H9 (cell line): ENCODE measurements at regions not wholly inside any gene's neighbourhood (a gene's known extent, or its start where the extent isn't known, plus 50 kb on each side); places are given as distances from the start of the nearest gene placed in this dataset.

ENCODE experiments used
- DNase-seq: peaks from one replicate; pipeline ENCODE4 v3.0.0-alpha.2; 2017
- H2AFZ ChIP-seq: one replicate; pipeline ENCODE4 v1.6.1; 2013; ENCODE audit warnings: mild to moderate bottlenecking, low read length, control low read depth, moderate library complexity
- H2AK5ac ChIP-seq: 2 replicates; pipeline ENCODE4 v1.6.1; 2013; ENCODE audit warnings: low read length, control low read depth, mixed read lengths; ENCODE audit not compliant: insufficient read length
- H2BK120ac ChIP-seq: one replicate; pipeline ENCODE4 v1.6.1; 2013; ENCODE audit warnings: low read depth, mild to moderate bottlenecking, low read length, control low read depth, inconsistent platforms; ENCODE audit not compliant: poor library complexity, severe bottlenecking
- H2BK12ac ChIP-seq: 2 replicates; pipeline ENCODE4 v1.6.1; 2013; ENCODE audit warnings: low read length, control low read depth, mixed read lengths, low read depth; ENCODE audit not compliant: insufficient read length
- H2BK15ac ChIP-seq: 2 replicates; pipeline ENCODE4 v1.6.1; 2013; ENCODE audit warnings: low read depth, low read length, control low read depth
- H2BK20ac ChIP-seq: one replicate; pipeline ENCODE4 v1.6.1; 2013; ENCODE audit warnings: low read depth, mild to moderate bottlenecking, low read length, control low read depth, inconsistent platforms; ENCODE audit not compliant: poor library complexity, severe bottlenecking
- H2BK5ac ChIP-seq: 2 replicates; pipeline ENCODE4 v1.6.1; 2013; ENCODE audit warnings: low read length, control low read depth, mixed read lengths; ENCODE audit not compliant: insufficient read length
- H3K14ac ChIP-seq: 2 replicates; pipeline ENCODE4 v1.6.1; 2013; ENCODE audit warnings: low read length, control low read depth; ENCODE audit not compliant: insufficient read depth
- H3K18ac ChIP-seq: 2 replicates; pipeline ENCODE4 v1.6.1; 2013; ENCODE audit warnings: low read depth, mild to moderate bottlenecking, mixed read lengths, low read length, control low read depth; ENCODE audit not compliant: insufficient read length
- H3K23ac ChIP-seq: 2 replicates; pipeline ENCODE4 v1.6.1; 2013; ENCODE audit warnings: low read length, control low read depth, mixed read lengths, low read depth; ENCODE audit not compliant: insufficient read length
- H3K23me2 ChIP-seq: 2 replicates; pipeline ENCODE4 v1.6.1; 2013; ENCODE audit warnings: low read depth, mild to moderate bottlenecking, mixed read lengths, low read length, control low read depth; ENCODE audit not compliant: insufficient read length, poor library complexity, severe bottlenecking
- H3K27ac ChIP-seq: 2 replicates; pipeline ENCODE4 v1.5.1; 2013; ENCODE audit warnings: low read length, control low read depth, mixed read lengths, low read depth; ENCODE audit not compliant: insufficient read length
- H3K27me3 ChIP-seq: 2 replicates; pipeline ENCODE4 v1.6.1; 2013; ENCODE audit warnings: low read length, control low read depth, inconsistent platforms; ENCODE audit not compliant: insufficient read depth
- H3K4ac ChIP-seq: 2 replicates; pipeline ENCODE4 v1.6.1; 2013; ENCODE audit warnings: low read depth, mild to moderate bottlenecking, control low read depth, inconsistent platforms, low read length, moderate library complexity
- H3K4me1 ChIP-seq: 2 replicates; pipeline ENCODE4 v1.6.1; 2013; ENCODE audit warnings: low read length, control low read depth, inconsistent platforms; ENCODE audit not compliant: insufficient read depth
- H3K4me2 ChIP-seq: 2 replicates; pipeline ENCODE4 v1.6.1; 2013; ENCODE audit warnings: low read length, control low read depth, mixed read lengths; ENCODE audit not compliant: insufficient read length, insufficient read depth
- H3K56ac ChIP-seq: 2 replicates; pipeline ENCODE4 v1.6.1; 2013; ENCODE audit warnings: low read depth, mild to moderate bottlenecking, mixed read lengths, low read length, control low read depth; ENCODE audit not compliant: insufficient read length
- H3K79me1 ChIP-seq: 2 replicates; pipeline ENCODE4 v1.6.1; 2013; ENCODE audit warnings: low read depth, mild to moderate bottlenecking, moderate library complexity, low read length, control low read depth, inconsistent platforms; ENCODE audit not compliant: insufficient read depth, poor library complexity, severe bottlenecking
- H3K79me2 ChIP-seq: 2 replicates; pipeline ENCODE4 v1.6.1; 2013; ENCODE audit warnings: low read length, control low read depth, inconsistent platforms; ENCODE audit not compliant: insufficient read depth
- H3K9ac ChIP-seq: 2 replicates; pipeline ENCODE4 v1.6.1; 2013; ENCODE audit warnings: low read length, control low read depth, mixed read lengths; ENCODE audit not compliant: insufficient read length; ENCODE audit errors: extremely low read depth
- H3K9me3 ChIP-seq: one replicate; pipeline ENCODE4 v1.6.1; 2013; ENCODE audit warnings: low read depth, low read length, inconsistent platforms; ENCODE audit not compliant: control insufficient read depth
- H3T11ph ChIP-seq: one replicate; pipeline ENCODE4 v1.6.1; 2013; ENCODE audit warnings: mild to moderate bottlenecking, low read length, control low read depth, inconsistent platforms
- H4K20me1 ChIP-seq: one replicate; pipeline ENCODE4 v1.6.1; 2013; ENCODE audit not compliant: control insufficient read depth, insufficient read length, insufficient read depth
- H4K5ac ChIP-seq: 2 replicates; pipeline ENCODE4 v1.6.1; 2013; ENCODE audit warnings: low read depth, mild to moderate bottlenecking, mixed read lengths, low read length, control low read depth; ENCODE audit not compliant: insufficient read length
- H4K8ac ChIP-seq: replicated peaks from 2 replicates; pipeline ENCODE4 v1.6.1; 2013; ENCODE audit warnings: low read length, control low read depth, mixed read lengths, low read depth; ENCODE audit not compliant: insufficient read length
- H4K91ac ChIP-seq: 2 replicates; pipeline ENCODE4 v1.6.1; 2013; ENCODE audit warnings: low read depth, mild to moderate bottlenecking, moderate library complexity, mixed read lengths, low read length, control low read depth; ENCODE audit not compliant: insufficient read length
- H3K27ac Mint-ChIP-seq, 3 experiments: 2 replicates in 2 of 3; 3 replicates in 1 of 3; pipeline ENCODE4 v1.8.0; 2020 to 2021; ENCODE audit warnings: mixed read lengths in 3 of 3, mild to moderate bottlenecking in 1 of 3, moderate library complexity in 1 of 3
- H3K27me3 Mint-ChIP-seq: 2 replicates; pipeline ENCODE4 v1.8.0; 2021; ENCODE audit warnings: low read depth, mild to moderate bottlenecking, moderate library complexity, mixed read lengths
- H3K36me3 Mint-ChIP-seq, 3 experiments: 2 replicates in 2 of 3; 3 replicates in 1 of 3; pipeline ENCODE4 v1.8.0; 2020 to 2021; ENCODE audit warnings: low read depth in 3 of 3, mixed read lengths in 3 of 3; ENCODE audit not compliant: insufficient read depth in 1 of 3
- H3K4me1 Mint-ChIP-seq, 2 experiments: 2 replicates each; pipeline ENCODE4 v1.8.0; 2020; ENCODE audit warnings: mixed read lengths in 2 of 2
- H3K4me3 Mint-ChIP-seq, 2 experiments: 2 replicates in 1 of 2; 3 replicates in 1 of 2; pipeline ENCODE4 v1.8.0; 2020 to 2021; ENCODE audit warnings: mild to moderate bottlenecking in 2 of 2, mixed read lengths in 2 of 2, moderate library complexity in 1 of 2
- H3K9me3 Mint-ChIP-seq, 2 experiments: 2 replicates in 1 of 2; 3 replicates in 1 of 2; pipeline ENCODE4 v1.8.0; 2020; ENCODE audit warnings: mild to moderate bottlenecking in 2 of 2, mixed read lengths in 2 of 2, moderate library complexity in 1 of 2
- WGBS: extraction: QIAGEN DNeasy Blood & Tissue Kit; methylation state at CpG from one replicate; pipeline ENCODE4 v1.1.7; 2013; ENCODE audit warnings: missing lambda C conversion rate, low lambda C conversion rate, mixed read lengths; ENCODE audit not compliant: insufficient read length; ENCODE audit errors: extremely low coverage; 5-methylcytosine and 5-hydroxymethylcytosine counted together
- TF ChIP-seq, protein P1 (sequence below): fragments of 200-600 bp; sonication (generic); conservative IDR thresholded peaks from 3 replicates; pipeline ENCODE4 v1.8.0; 2021; ENCODE audit warnings: antibody characterized with exemption, mild to moderate bottlenecking

DNA sequence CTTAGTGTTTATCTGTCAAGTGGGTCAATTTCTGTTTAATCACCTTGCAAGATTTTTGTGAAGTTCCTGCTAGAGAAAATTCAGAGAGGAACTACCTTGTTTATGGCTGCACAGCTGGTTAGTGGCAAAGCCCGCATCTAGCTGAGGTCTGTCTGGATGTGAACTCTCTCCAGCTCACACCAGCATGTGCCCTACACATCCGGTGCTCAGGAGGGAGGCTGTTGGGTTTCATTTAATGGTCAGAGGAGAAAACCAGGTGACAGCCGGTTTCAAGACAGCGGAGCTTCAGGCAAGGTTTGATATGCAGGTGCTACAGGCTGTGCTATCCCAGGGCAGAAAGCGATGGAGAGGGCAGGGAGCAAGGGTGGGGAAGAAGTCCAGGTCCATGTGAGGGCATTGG is 351.1 kb downstream of the ACTR3B start:
- H2BK5ac ChIP-seq, result no peak overlapping the region
- H3K23me2 ChIP-seq, result peaks cover 3% of the 10 kb centered on the region
- no peaks in the 10 kb centered on the region for H4K20me1 ChIP-seq
- no peak overlapping the region for H3K14ac ChIP-seq
- H3K4me1 ChIP-seq, result no peaks in the 10 kb centered on the region; the same call in 1 of the 2 replicates
- no peaks in the 10 kb centered on the region for H3K79me1 ChIP-seq
- WGBS, result no CpG with 5 or more reads among the region's 5 CpGs
- no peaks in the 10 kb centered on the region for H3K9me3 ChIP-seq
- H4K5ac ChIP-seq, result no peak overlapping the region
- no peak overlapping the region for H4K91ac ChIP-seq
- TF ChIP-seq, protein P1, sequence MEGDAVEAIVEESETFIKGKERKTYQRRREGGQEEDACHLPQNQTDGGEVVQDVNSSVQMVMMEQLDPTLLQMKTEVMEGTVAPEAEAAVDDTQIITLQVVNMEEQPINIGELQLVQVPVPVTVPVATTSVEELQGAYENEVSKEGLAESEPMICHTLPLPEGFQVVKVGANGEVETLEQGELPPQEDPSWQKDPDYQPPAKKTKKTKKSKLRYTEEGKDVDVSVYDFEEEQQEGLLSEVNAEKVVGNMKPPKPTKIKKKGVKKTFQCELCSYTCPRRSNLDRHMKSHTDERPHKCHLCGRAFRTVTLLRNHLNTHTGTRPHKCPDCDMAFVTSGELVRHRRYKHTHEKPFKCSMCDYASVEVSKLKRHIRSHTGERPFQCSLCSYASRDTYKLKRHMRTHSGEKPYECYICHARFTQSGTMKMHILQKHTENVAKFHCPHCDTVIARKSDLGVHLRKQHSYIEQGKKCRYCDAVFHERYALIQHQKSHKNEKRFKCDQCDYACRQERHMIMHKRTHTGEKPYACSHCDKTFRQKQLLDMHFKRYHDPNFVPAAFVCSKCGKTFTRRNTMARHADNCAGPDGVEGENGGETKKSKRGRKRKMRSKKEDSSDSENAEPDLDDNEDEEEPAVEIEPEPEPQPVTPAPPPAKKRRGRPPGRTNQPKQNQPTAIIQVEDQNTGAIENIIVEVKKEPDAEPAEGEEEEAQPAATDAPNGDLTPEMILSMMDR, result no peak
- no peak overlapping the region for H3K4me2 ChIP-seq
- no peaks in the 10 kb centered on the region; the same call in 1 of the 2 replicates for H3K27me3 Mint-ChIP-seq
- no peak overlapping the region for H2AK5ac ChIP-seq
- no peak overlapping the region for H3K56ac ChIP-seq
- no peak overlapping the region for H3K23ac ChIP-seq
- no peaks in the 10 kb centered on the region for H3K27me3 ChIP-seq
- peak overlapping the region in 1 of 3 experiments; percentile 63; a peak in 1 of 7 replicates for H3K27ac Mint-ChIP-seq
- peaks cover 0 to 5% (median 2%) of the 10 kb centered on the region in 3 experiments; a peak in 3 of 7 replicates for H3K36me3 Mint-ChIP-seq
- no peak overlapping the region for H3T11ph ChIP-seq
- no peak overlapping the region for H2BK20ac ChIP-seq
- no peak overlapping the region for H3K9ac ChIP-seq
- H4K8ac ChIP-seq, result no peak overlapping the region
- H3K4ac ChIP-seq, result no peak overlapping the region
- no peak for DNase-seq
- H3K4me3 Mint-ChIP-seq, result no peak overlapping the region
- peaks cover 9 to 18% of the 10 kb centered on the region in 2 experiments for H3K4me1 Mint-ChIP-seq
- H3K79me2 ChIP-seq, result no peaks in the 10 kb centered on the region
- no peak overlapping the region for H3K18ac ChIP-seq
- no peak overlapping the region for H2BK15ac ChIP-seq
- no peak overlapping the region for H2BK12ac ChIP-seq
- no peak overlapping the region for H3K27ac ChIP-seq
- peaks cover 8 to 33% of the 10 kb centered on the region in 2 experiments for H3K9me3 Mint-ChIP-seq
- H2AFZ ChIP-seq, result no peak overlapping the region
- H2BK120ac ChIP-seq, result no peak overlapping the region
